Astrocyte (in vitro differentiated cells and primary cell): ENCODE measurements at regions not wholly inside any gene's neighbourhood (a gene's known extent, or its start where the extent isn't known, plus 50 kb on each side); places are given as distances from the start of the nearest gene placed in this dataset.
"Not testable (repeated sequence)": the region's sequence is repeated elsewhere in the genome, so short reads cannot be mapped to it uniquely, and the experiment has no call there.

Experiments
- EZH2 ChIP-seq: IDR thresholded peaks from 2 replicates; pipeline ENCODE4 v1.6.1; 2012; ENCODE audit warnings: mild to moderate bottlenecking, low read length, inconsistent platforms; ENCODE audit not compliant: insufficient read depth
- TF ChIP-seq, protein P1 (sequence below): IDR thresholded peaks from 2 replicates; pipeline ENCODE4 v1.5.1; 2011; ENCODE audit warnings: low read depth, mild to moderate bottlenecking, inconsistent platforms, low read length, moderate library complexity; ENCODE audit not compliant: insufficient read depth

DNA sequence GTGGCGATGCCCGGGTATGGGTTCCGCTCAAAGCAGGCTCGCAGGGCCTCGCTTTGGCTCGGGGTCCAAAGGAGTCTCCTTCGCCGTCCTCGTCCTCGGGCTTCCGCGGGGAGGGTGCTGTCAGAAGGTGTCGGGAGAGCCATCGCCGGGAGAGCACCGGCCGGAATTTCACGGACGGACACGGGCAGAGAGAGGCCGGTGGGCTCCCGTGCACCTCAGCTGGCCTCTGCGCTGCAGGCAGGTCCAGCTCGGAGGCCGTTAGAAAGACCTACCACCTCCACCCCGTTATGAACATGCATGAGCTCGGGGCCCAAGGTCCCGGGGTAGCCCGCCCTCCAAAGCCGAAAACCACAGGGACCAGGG, 1846.0 kb upstream of the DEFB115 start:
- TF ChIP-seq, protein P1, sequence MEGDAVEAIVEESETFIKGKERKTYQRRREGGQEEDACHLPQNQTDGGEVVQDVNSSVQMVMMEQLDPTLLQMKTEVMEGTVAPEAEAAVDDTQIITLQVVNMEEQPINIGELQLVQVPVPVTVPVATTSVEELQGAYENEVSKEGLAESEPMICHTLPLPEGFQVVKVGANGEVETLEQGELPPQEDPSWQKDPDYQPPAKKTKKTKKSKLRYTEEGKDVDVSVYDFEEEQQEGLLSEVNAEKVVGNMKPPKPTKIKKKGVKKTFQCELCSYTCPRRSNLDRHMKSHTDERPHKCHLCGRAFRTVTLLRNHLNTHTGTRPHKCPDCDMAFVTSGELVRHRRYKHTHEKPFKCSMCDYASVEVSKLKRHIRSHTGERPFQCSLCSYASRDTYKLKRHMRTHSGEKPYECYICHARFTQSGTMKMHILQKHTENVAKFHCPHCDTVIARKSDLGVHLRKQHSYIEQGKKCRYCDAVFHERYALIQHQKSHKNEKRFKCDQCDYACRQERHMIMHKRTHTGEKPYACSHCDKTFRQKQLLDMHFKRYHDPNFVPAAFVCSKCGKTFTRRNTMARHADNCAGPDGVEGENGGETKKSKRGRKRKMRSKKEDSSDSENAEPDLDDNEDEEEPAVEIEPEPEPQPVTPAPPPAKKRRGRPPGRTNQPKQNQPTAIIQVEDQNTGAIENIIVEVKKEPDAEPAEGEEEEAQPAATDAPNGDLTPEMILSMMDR: not testable (repeated sequence)
- not testable (repeated sequence) for TF ChIP-seq EZH2
